WI38 (cell line): ENCODE measurements at regions not wholly inside any gene's neighbourhood (a gene's known extent, or its start where the extent isn't known, plus 50 kb on each side); places are given as distances from the start of the nearest gene placed in this dataset.

Experiments
- H3K4me3 ChIP-seq: 2 replicates; pipeline ENCODE4 v1.5.1; 2011; ENCODE audit warnings: low read depth, mild to moderate bottlenecking, control low read depth, low read length
- TF ChIP-seq, protein P1 (sequence below): IDR thresholded peaks from 2 replicates; pipeline ENCODE4 v1.5.1; 2012; ENCODE audit warnings: low read depth, mild to moderate bottlenecking, control low read depth, low read length

DNA sequence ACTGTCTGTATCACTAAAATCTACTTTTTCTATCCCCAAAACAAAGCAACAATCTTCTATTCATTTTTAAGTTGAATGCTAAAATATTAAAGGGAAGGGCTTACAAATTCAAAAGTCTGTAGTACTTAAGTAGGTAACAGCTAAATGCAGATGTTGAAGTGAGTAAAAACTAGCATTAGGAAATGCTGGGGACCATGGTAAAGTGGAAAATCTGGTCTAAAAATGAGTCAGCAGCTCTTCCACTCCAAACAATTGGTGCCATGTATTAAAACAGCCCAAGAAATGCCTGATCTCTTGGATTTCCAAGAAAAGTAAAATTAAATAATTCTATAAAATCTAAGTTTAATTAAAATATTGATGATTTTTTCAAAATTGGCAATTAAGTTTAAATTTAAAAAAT lies 73.3 kb upstream of the PPP3CA start:
- TF ChIP-seq, protein P1, sequence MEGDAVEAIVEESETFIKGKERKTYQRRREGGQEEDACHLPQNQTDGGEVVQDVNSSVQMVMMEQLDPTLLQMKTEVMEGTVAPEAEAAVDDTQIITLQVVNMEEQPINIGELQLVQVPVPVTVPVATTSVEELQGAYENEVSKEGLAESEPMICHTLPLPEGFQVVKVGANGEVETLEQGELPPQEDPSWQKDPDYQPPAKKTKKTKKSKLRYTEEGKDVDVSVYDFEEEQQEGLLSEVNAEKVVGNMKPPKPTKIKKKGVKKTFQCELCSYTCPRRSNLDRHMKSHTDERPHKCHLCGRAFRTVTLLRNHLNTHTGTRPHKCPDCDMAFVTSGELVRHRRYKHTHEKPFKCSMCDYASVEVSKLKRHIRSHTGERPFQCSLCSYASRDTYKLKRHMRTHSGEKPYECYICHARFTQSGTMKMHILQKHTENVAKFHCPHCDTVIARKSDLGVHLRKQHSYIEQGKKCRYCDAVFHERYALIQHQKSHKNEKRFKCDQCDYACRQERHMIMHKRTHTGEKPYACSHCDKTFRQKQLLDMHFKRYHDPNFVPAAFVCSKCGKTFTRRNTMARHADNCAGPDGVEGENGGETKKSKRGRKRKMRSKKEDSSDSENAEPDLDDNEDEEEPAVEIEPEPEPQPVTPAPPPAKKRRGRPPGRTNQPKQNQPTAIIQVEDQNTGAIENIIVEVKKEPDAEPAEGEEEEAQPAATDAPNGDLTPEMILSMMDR, result no peak
- H3K4me3 ChIP-seq, result no peak overlapping the region

DNA sequence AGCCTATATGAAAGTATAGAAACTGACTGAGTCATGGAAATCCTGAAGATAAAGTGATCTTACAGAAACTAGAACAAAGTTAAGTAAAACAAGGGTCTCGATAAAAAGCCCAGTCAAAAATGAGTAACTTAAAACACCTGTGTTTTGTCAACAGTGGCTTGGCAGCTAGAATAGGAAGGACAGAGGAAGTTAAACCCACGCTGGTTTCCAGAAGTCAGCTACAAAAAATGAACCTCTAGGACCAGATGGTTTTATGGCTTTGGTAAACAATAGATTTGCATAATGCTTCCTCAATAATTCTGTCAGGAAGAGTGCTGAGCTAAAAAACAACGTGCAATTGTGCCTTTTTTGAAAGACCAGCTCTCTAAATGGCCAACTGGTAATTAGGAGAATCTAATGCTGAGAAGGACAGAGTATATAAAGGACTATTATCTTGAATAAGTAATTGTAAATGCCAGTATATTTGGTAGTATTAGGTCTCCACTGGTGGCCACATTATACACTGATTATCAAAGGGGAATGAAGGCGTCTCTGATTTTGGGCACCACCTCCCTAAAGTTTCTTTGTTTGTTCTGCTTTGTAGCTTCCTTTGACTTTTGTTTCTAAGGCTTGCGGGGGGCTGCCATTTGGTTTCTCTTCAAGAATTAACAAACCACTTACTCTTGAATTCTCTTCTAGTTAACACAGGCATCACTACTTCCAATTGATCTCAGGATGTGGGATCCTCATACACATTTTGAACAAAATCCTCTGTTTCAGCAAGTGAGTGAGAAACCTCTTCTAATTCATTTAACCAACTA lies 72.2 kb upstream of the PPP3CA start:
- no peak overlapping the region for H3K4me3 ChIP-seq
- TF ChIP-seq, protein P1, result no peak

DNA sequence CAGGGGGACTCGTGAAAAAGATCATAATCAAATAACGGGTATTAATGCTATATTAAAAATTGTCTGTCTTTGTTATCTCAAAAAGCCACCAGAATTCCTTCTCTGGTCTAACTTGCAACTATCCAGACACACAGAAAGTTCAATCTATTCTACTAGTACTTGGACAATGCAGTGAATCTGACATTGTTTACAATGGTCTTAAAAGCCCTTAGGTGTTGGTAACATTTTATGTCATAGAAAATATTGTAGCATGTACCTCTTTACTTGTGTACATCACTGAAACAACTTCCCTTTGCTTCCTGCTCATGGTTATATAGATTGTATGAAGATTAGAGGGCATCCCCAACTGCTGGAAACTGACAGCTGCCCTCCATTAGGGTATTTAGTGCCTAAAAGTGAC lies 71.1 kb upstream of the PPP3CA start:
- H3K4me3 ChIP-seq, result no peak overlapping the region
- TF ChIP-seq, protein P1, result no peak

DNA sequence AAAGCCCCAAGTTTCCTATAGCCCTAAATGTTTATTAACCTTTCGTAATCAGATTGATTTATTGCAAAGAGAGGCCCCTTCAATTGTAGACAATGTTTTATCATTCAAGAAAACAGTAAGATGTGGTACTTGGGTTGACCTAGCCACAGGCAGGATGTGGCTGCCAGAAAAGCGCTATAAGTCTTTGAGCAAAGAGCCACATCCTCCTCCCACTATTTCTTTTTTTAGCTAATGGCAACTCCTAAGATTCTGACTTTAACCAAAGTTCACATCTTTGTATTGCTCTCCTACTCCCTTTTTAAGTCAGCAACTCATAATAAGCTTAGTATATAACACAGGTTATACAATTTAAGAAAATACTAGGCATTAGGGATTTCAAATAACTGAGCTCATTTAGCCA lies 70.7 kb upstream of the PPP3CA start:
- TF ChIP-seq, protein P1, result no peak

DNA sequence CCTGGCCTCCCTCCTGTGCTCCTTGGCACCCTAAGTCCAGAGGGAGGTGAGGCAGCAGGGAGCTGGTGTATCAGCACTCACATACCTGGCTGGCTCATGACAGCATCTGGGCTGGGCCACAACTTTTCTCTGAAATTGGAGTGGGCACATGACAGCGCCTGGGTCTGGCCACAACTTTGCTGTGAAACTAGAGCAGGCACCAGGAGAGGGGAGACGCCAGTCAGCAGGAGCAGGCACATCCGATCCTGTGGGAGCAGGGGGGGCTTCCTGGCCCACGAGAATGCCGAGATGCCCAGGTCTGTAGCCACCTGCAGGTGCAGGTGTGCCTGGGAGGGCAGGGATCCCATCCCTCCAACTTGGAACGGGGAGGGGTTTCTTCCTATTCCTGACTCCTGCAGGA lies 69.7 kb upstream of the PPP3CA start:
- TF ChIP-seq, protein P1, result no peak
- no peak overlapping the region for H3K4me3 ChIP-seq

More for the DNA sequence above, 70.7 kb upstream of the PPP3CA start:
- no peak overlapping the region for H3K4me3 ChIP-seq

DNA sequence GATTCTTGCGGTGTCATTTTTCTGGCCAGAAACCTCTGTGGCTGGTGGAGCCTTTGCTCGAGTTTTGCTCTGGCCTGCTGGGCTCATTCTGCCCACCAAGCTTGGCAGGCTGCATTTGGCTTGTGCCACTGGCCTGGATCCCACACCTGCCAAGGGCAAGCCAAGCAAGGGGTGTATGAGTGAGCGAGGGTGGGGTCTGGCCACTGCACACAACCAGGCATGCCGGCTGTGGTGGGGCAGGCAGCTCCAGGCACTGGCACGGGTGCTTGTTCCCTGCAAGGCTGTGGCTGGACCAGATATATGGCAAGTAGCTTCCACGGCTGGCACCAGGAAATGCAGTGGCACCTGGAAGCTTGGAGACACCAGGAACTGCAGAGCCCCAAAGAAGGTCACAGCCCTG lies 68.6 kb upstream of the PPP3CA start:
- no peak overlapping the region for H3K4me3 ChIP-seq
- TF ChIP-seq, protein P1, result no peak

DNA sequence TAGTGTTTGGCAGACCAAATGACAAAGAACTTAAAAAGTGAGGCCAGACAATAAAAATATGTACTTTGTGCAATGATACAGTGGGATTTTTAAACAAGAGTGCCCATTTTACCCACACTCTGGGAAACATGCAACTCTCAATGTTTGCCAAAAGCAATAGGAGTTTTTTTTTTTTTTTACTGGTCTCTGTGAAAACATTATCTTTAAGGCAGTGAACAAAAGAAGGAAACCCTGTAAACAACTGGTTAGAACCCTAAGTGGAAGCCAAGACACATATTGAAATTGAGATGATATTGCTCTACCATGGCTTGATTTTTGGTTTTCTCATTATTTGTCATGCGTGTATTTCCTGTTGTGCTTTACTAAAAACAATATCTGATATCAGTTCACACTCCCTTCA lies 67.2 kb upstream of the PPP3CA start:
- TF ChIP-seq, protein P1, result no peak
- no peak overlapping the region for H3K4me3 ChIP-seq
